DND-41 (cell line): ENCODE measurements at regions not wholly inside any gene's neighbourhood (a gene's known extent, or its start where the extent isn't known, plus 50 kb on each side); places are given as distances from the start of the nearest gene placed in this dataset.

Source experiments
- ATAC-seq: fragments of 200-7000 bp; cut with Tn5 transposase; 3 replicates; pipeline ENCODE4 v1.9.1; 2021; ENCODE audit warnings: low read depth; ENCODE audit not compliant: insufficient read depth
- DNase-seq: peaks from one replicate; pipeline ENCODE4 v3.0.0-alpha.2; 2020
- H2AFZ ChIP-seq: 2 replicates; pipeline ENCODE4 v1.6.0; 2012; ENCODE audit warnings: low read depth, low read length
- H3K27ac ChIP-seq: 2 replicates; pipeline ENCODE4 v1.5.1; 2012; ENCODE audit warnings: low read length, inconsistent platforms
- H3K27me3 ChIP-seq: fragments of 200-600 bp; sonication (generic); 2 replicates; pipeline ENCODE4 v1.6.0; 2012; ENCODE audit warnings: low read length, mild to moderate bottlenecking, inconsistent platforms; ENCODE audit not compliant: insufficient read depth, poor library complexity
- H3K36me3 ChIP-seq: 2 replicates; pipeline ENCODE4 v1.5.1; 2012; ENCODE audit warnings: low read length, inconsistent platforms; ENCODE audit not compliant: insufficient read depth
- H3K4me1 ChIP-seq: 2 replicates; pipeline ENCODE4 v1.5.1; 2012; ENCODE audit warnings: mild to moderate bottlenecking, low read length; ENCODE audit not compliant: insufficient read depth
- H3K4me2 ChIP-seq: 2 replicates; pipeline ENCODE4 v1.6.0; 2012; ENCODE audit warnings: mild to moderate bottlenecking, moderate library complexity, low read length, inconsistent platforms; ENCODE audit not compliant: insufficient read depth
- H3K4me3 ChIP-seq, 2 experiments: fragments of 200-600 bp in 1 of 2; shearing (Covaris generic) in 1 of 2; 2 replicates each; pipeline ENCODE4 v1.5.1; 2012 to 2016; ENCODE audit warnings: inconsistent platforms in 2 of 2, low read length in 2 of 2, mild to moderate bottlenecking in 2 of 2, low read depth in 1 of 2, moderate library complexity in 1 of 2
- H3K79me2 ChIP-seq: 2 replicates; pipeline ENCODE4 v1.6.0; 2012; ENCODE audit warnings: low read length, inconsistent platforms; ENCODE audit not compliant: insufficient read depth
- H3K9ac ChIP-seq: 2 replicates; pipeline ENCODE4 v1.6.0; 2012; ENCODE audit warnings: low read depth, mild to moderate bottlenecking, inconsistent platforms, low read length, moderate library complexity
- H3K9me3 ChIP-seq: 2 replicates; pipeline ENCODE4 v1.5.1; 2012; ENCODE audit warnings: low read length, moderate library complexity, mild to moderate bottlenecking, inconsistent platforms; ENCODE audit not compliant: insufficient read depth, severe bottlenecking
- H4K20me1 ChIP-seq: 2 replicates; pipeline ENCODE4 v1.6.0; 2012; ENCODE audit warnings: low read length; ENCODE audit not compliant: insufficient read depth
- EZH2 ChIP-seq: IDR thresholded peaks from 3 replicates; pipeline ENCODE4 v1.6.1; 2012; ENCODE audit warnings: borderline replicate concordance, low read depth, mild to moderate bottlenecking, moderate library complexity, low read length, inconsistent platforms; ENCODE audit not compliant: severe bottlenecking
- TF ChIP-seq, protein P1 (sequence below): IDR thresholded peaks from 2 replicates; pipeline ENCODE4 v1.5.1; 2012; ENCODE audit warnings: borderline replicate concordance, low read length, moderate library complexity, mild to moderate bottlenecking; ENCODE audit not compliant: poor library complexity, severe bottlenecking; ENCODE audit errors: extremely low read depth

DNA sequence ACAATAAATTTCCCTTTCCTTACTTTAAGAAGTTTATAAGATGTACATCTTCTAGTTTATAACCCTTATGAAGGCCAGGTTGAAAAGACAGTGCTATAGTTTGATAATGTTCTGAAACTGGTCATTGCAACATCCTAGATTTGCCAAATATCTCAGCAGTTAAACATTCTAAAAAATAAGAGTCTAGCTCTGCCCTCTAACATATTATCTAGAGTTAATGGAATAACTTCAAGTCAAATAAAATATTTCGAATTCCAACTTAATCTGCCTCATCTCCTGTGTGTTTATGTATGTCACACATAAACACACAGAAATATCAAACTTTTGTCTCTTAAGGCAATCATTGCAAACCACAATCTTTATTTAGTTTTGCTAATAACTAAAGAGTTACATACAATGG is 796.6 kb downstream of the TLE1 start:
- no peak for TF ChIP-seq EZH2
- TF ChIP-seq, protein P1, sequence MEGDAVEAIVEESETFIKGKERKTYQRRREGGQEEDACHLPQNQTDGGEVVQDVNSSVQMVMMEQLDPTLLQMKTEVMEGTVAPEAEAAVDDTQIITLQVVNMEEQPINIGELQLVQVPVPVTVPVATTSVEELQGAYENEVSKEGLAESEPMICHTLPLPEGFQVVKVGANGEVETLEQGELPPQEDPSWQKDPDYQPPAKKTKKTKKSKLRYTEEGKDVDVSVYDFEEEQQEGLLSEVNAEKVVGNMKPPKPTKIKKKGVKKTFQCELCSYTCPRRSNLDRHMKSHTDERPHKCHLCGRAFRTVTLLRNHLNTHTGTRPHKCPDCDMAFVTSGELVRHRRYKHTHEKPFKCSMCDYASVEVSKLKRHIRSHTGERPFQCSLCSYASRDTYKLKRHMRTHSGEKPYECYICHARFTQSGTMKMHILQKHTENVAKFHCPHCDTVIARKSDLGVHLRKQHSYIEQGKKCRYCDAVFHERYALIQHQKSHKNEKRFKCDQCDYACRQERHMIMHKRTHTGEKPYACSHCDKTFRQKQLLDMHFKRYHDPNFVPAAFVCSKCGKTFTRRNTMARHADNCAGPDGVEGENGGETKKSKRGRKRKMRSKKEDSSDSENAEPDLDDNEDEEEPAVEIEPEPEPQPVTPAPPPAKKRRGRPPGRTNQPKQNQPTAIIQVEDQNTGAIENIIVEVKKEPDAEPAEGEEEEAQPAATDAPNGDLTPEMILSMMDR, result no peak
- H3K27me3 ChIP-seq, result no peaks in the 10 kb centered on the region
- no peaks in the 10 kb centered on the region for H4K20me1 ChIP-seq
- H3K36me3 ChIP-seq, result no peaks in the 10 kb centered on the region
- H3K4me2 ChIP-seq, result no peak overlapping the region
- no peak overlapping the region for H2AFZ ChIP-seq
- H3K9ac ChIP-seq, result no peak overlapping the region
- H3K27ac ChIP-seq, result no peak overlapping the region
- DNase-seq (no peak), ATAC-seq (no peak)
- H3K9me3 ChIP-seq, result no peaks in the 10 kb centered on the region
- no peak overlapping the region for H3K4me3 ChIP-seq
- no peaks in the 10 kb centered on the region for H3K79me2 ChIP-seq
- no peaks in the 10 kb centered on the region for H3K4me1 ChIP-seq

DNA sequence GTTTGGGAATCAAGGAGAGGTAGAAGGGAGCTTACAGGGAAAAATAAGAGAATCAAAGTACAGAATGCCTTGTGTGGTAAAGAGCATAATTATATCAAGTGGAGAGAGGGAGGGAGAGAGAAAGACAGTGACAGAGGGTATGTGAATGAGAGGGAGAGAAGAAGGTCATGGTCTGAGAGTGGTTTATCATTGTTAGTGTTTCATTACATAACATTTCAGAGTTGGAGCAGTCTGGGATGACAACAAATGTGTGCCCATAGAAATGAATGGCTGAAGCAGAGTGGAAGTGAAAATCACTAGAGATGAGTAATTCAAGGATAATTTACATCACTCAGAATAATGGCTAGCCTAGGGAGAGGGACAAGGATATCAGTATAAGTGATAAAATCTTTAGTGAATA is 799.2 kb downstream of the TLE1 start:
- Histone ChIP-seq H3K36me3 (no peaks in the 10 kb centered on the region), H2AFZ (no peak overlapping the region), H3K9me3 (no peaks in the 10 kb centered on the region), H3K4me2 (no peak overlapping the region), H3K4me1 (no peaks in the 10 kb centered on the region), H3K27me3 (no peaks in the 10 kb centered on the region), H3K9ac (no peak overlapping the region), H3K4me3 (no peak overlapping the region), H4K20me1 (no peaks in the 10 kb centered on the region), H3K27ac (no peak overlapping the region), H3K79me2 (no peaks in the 10 kb centered on the region)
- no peak for ATAC-seq
- TF ChIP-seq EZH2, result no peak
- TF ChIP-seq, protein P1, result no peak
- DNase-seq, result no peak

DNA sequence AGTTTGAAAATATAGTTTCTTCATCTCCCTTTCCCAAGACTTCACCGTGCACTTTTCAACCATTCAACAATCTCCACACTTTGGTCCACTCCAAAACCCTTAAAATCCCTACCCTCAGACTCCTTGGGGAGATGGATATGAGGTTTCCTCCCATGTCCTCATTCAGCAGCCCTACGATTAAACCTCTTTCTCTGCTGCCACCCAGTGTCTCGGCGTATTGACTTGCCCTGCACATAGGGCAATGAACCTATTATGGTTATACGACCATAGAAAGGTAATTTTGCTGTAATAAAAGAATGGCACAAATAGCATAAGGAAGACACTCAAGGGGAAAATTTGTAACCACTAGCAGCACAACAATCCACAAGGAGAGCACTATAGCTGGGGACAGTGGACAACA is 803.5 kb downstream of the TLE1 start:
- no peaks in the 10 kb centered on the region for H3K4me1 ChIP-seq
- H3K9ac ChIP-seq, result no peak overlapping the region
- no peaks in the 10 kb centered on the region for H3K79me2 ChIP-seq
- no peaks in the 10 kb centered on the region for H3K36me3 ChIP-seq
- no peak overlapping the region for H3K4me3 ChIP-seq
- H4K20me1 ChIP-seq, result no peaks in the 10 kb centered on the region
- H3K27ac ChIP-seq, result no peak overlapping the region
- H3K9me3 ChIP-seq, result no peaks in the 10 kb centered on the region
- H2AFZ ChIP-seq, result no peak overlapping the region
- no peak overlapping the region for H3K4me2 ChIP-seq
- TF ChIP-seq, protein P1, result peak; percentile 14
- TF ChIP-seq EZH2, result no peak
- ATAC-seq (no peak), DNase-seq (no peak)
- H3K27me3 ChIP-seq, result no peaks in the 10 kb centered on the region

DNA sequence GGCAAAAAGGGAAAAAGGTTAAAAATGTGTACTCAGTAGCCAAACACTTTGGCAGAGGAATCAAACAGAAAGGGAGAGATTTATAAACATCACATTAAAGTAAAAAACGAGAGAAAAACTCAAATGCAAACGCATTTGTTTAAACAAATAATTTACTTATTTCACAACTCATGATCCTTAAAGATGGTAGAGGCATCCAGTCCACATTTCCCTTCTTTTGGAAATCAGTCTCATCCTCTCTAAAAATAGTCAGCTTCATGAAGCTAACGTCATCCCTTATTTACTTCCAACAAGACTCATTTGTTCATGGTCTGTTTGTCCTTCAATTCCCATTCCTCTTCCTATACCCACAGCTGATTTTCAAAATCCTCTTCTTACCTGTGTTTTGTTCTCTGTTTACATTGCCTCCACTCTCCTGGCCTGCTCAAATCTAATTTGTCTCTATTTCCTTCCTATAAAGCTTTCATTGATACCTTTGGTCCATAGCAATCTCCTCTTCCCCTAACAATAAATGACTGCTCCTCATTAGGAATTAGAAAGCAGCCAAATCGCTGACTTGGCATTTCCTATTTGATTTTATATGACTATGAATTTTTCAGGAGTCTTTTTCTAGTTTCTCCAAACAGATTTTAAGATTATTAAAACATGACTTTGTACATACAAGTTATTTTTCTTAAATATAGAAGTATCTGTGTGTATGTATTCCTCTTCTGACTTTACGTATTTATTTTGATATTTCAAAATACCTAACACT is 805.3 kb downstream of the TLE1 start:
- DNase-seq, result no peak
- Histone ChIP-seq H3K36me3 (no peaks in the 10 kb centered on the region), H3K79me2 (no peaks in the 10 kb centered on the region), H3K9me3 (no peaks in the 10 kb centered on the region), H4K20me1 (no peaks in the 10 kb centered on the region), H2AFZ (no peak overlapping the region), H3K4me3 (no peak overlapping the region), H3K4me1 (no peaks in the 10 kb centered on the region), H3K27me3 (no peaks in the 10 kb centered on the region), H3K9ac (no peak overlapping the region), H3K27ac (no peak overlapping the region), H3K4me2 (no peak overlapping the region)
- ATAC-seq, result no peak
- no peak for TF ChIP-seq EZH2
- TF ChIP-seq, protein P1, result no peak
